BJ (cell line): ENCODE measurements at regions not wholly inside any gene's neighbourhood (a gene's known extent, or its start where the extent isn't known, plus 50 kb on each side); places are given as distances from the start of the nearest gene placed in this dataset.

ENCODE experiments used
- CTCF ChIA-PET: fragments of 350-600 bp; formaldehyde crosslinking; extraction: SDS; loops from one replicate; lab custom pipeline; 2021; ENCODE audit warnings: antibody characterized with exemption, inconsistent platforms; lab: Yijun Ruan, JAX
- POLR2A ChIA-PET: fragments of 300-600 bp; sonication (Branson Sonifier 250); formaldehyde crosslinking; extraction: SDS; loops from one replicate; lab custom pipeline; 2021; ENCODE audit warnings: antibody characterized with exemption; lab: Charles Lee
- DNase-seq: peaks from one replicate; pipeline ENCODE4 v3.0.0-alpha.2; 2011; ENCODE audit warnings: low read depth
- H3K27me3 ChIP-seq: 2 replicates; pipeline ENCODE4 v1.6.0; 2011; ENCODE audit warnings: low read length; ENCODE audit not compliant: control insufficient read depth, insufficient read depth
- H3K36me3 ChIP-seq: 2 replicates; pipeline ENCODE4 v1.5.1; 2011; ENCODE audit warnings: low read length; ENCODE audit not compliant: control insufficient read depth, insufficient read depth
- H3K4me3 ChIP-seq: 2 replicates; pipeline ENCODE4 v1.5.1; 2011; ENCODE audit warnings: low read depth, mild to moderate bottlenecking, control low read depth, low read length
- TF ChIP-seq, protein P1 (sequence below): IDR thresholded peaks from 2 replicates; pipeline ENCODE4 v1.5.1; 2011; ENCODE audit warnings: low read depth, mild to moderate bottlenecking, control low read depth, inconsistent platforms, low read length, moderate library complexity; ENCODE audit not compliant: insufficient read depth

DNA sequence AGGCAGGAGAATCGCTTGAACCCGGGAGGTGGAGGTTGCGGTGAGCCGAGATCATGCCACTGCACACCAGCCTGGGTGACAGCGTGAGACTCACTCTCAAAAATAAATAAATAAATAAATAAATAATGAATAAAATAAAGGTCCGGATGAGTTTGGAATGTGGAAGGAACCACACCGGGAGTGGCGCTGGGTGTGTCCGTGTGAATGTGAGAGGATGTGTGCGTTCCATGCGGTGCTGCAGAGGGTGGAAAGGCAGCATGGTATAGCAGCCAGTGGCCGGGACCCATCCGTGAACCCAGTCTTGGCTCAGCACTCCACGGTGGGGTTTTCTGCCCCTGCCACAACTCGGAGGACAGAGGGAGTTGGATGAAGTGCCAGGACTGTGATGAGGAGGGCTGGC, 56.2 kb upstream of the POFUT2 start:
- H3K27me3 ChIP-seq: peaks cover 2% of the 10 kb centered on the region; the same call in 1 of the 2 replicates
- DNase-seq: no peak
- CTCF ChIA-PET: no interaction called here
- no peak overlapping the region for H3K4me3 ChIP-seq
- POLR2A ChIA-PET: no interaction called here
- no peaks in the 10 kb centered on the region for H3K36me3 ChIP-seq
- TF ChIP-seq, protein P1, sequence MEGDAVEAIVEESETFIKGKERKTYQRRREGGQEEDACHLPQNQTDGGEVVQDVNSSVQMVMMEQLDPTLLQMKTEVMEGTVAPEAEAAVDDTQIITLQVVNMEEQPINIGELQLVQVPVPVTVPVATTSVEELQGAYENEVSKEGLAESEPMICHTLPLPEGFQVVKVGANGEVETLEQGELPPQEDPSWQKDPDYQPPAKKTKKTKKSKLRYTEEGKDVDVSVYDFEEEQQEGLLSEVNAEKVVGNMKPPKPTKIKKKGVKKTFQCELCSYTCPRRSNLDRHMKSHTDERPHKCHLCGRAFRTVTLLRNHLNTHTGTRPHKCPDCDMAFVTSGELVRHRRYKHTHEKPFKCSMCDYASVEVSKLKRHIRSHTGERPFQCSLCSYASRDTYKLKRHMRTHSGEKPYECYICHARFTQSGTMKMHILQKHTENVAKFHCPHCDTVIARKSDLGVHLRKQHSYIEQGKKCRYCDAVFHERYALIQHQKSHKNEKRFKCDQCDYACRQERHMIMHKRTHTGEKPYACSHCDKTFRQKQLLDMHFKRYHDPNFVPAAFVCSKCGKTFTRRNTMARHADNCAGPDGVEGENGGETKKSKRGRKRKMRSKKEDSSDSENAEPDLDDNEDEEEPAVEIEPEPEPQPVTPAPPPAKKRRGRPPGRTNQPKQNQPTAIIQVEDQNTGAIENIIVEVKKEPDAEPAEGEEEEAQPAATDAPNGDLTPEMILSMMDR: no peak

DNA sequence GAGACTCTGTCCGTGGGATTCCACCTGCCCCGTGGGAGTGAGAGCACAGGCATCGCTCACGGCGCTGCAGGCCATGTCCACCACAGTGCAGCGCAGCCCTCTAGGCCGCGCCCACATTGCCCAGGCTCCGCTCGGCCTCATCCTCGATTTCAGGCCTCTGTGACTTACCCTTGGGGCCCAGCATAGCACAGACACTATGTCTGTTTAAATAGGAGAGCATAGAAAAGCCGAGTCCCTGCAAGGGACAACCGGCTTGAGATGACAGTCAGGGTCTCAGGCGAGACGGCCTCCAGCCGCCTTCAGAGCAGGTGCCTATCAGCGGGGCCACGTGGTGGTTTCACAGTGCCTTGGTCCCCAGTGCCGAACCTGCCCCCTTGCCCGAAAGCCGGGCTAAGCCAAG, 56.9 kb upstream of the POFUT2 start:
- TF ChIP-seq, protein P1: no peak
- no peak for DNase-seq
- CTCF ChIA-PET: no interaction called here
- Histone ChIP-seq H3K4me3 (no peak overlapping the region), H3K36me3 (no peaks in the 10 kb centered on the region), H3K27me3 (peaks cover 2% of the 10 kb centered on the region; the same call in 1 of the 2 replicates)
- POLR2A ChIA-PET: no interaction called here

DNA sequence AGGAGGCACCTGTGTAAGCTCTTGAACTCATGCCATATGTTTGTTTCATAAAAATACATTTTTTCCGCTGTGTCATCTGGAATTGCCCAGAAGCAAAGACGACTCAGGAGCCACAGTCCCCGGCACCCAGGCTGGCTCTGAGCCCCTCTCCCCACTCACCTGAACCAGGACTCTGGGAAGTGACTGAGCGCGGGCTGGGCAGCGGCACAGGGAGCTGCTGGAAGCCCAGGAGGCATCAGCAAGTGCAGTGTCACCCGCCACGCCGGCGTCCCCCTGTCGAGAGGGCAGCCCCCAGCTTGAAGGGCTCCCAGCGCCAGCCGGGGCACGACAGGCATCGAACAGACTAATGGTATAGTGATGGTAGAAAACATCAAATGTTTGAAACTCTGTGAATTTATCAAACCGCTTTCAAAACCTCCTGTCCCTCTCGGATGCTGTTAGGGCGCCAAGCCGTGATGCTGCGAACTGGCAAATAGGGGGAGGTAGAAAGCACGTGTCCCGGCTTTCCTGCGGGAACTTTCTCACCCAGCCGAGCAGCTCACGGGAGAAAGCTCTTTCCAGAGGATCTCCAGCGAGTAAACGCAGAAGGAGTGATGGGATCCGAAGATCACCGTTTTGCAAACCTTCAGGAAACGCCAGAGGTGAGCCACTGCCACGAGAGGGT, 57.8 kb upstream of the COL18A1 start:
- POLR2A ChIA-PET: no interaction called here
- no peak for DNase-seq
- TF ChIP-seq, protein P1: no peak

DNA sequence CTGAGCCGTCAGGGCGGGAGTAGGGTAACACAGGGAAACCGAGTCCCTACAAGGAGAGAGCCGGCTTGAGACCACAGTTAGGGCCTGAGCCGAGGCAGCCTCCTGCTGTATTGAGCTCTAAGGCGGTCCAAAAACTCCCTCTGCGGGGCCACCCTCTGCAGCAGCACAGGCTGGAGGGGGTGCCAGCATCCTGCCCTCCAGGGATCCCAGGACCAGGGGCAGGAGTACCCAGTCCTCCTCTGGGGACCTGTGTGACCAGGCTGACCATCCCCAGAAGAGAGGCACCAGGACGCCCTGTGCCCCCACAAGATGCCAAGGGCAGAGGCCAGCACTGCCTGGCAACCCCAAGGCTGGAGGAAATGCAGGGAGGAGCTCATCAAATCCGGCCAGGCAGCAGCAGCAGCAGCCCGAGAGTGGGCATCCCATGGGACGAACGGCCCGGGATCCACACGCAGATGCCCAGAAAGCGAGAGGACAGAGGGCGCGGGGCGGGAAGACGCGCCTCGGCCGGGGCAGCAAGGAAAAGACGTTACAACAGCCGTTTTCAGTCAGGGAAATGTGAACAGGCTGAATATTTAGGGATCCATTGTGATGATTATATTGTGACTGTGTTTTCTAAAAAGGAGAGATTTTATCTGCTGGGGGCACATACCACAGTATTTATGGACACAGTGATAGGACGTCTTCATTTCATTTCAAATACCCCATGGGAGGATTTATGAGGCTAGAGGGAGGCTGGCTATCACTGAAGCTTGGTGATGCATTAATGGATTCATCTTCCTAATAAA, 57.1 kb upstream of the COL18A1 start:
- H3K27me3 ChIP-seq: no peaks in the 10 kb centered on the region; the same call in 1 of the 2 replicates
- no peaks in the 10 kb centered on the region for H3K36me3 ChIP-seq
- CTCF ChIA-PET: interaction anchor here (1.1 kb wide), 1 partner anchor 9 kb away, joined by 4 read pairs; no protein-coding TSS in a partner anchor
- no peak overlapping the region for H3K4me3 ChIP-seq
- no peak for DNase-seq
- POLR2A ChIA-PET: no interaction called here
- TF ChIP-seq, protein P1: no peak

More for the DNA sequence above, 57.8 kb upstream of the COL18A1 start:
- H3K27me3 ChIP-seq: no peaks in the 10 kb centered on the region; the same call in 1 of the 2 replicates
- CTCF ChIA-PET: interaction anchor here (1.1 kb wide), 1 partner anchor 9 kb away, joined by 4 read pairs; no protein-coding TSS in a partner anchor
- no peak overlapping the region for H3K4me3 ChIP-seq
- H3K36me3 ChIP-seq: no peaks in the 10 kb centered on the region
